Activated CD8-positive, alpha-beta memory T cell treated with anti-CD3 and anti-CD28 coated beads for 36 hours (primary cell): ENCODE measurements at regions not wholly inside any gene's neighbourhood (a gene's known extent, or its start where the extent isn't known, plus 50 kb on each side); places are given as distances from the start of the nearest gene placed in this dataset.
"Not testable (repeated sequence)": the region's sequence is repeated elsewhere in the genome, so short reads cannot be mapped to it uniquely, and the experiment has no call there.

Source experiments
- CTCF ChIA-PET: fragments of 350-600 bp; sonication (Branson Sonifier 250); formaldehyde crosslinking; loops from one replicate; lab custom pipeline; 2021; ENCODE audit warnings: antibody characterized with exemption; lab: Charles Lee
- POLR2A ChIA-PET: fragments of 350-600 bp; sonication (Branson Sonifier 250); formaldehyde crosslinking; loops from one replicate; lab custom pipeline; 2021; ENCODE audit warnings: antibody characterized with exemption; lab: Charles Lee

GRCh38 chr1:69104894-69105293 is 462.8 kb upstream of the LRRC7 start:
- ChIA-PET CTCF (no interaction called here), POLR2A (no interaction called here)

- POLR2A ChIA-PET = no interaction called here
- CTCF ChIA-PET = no interaction called here
These were observed 458.4 kb upstream of the LRRC7 start for GRCh38 chr1:69109277-69109676.

GRCh38 chr1:69110851-69111250 is 456.9 kb upstream of the LRRC7 start:
- CTCF ChIA-PET = no interaction called here

GRCh38 chr1:69120126-69120741 is 447.5 kb upstream of the LRRC7 start:
- CTCF ChIA-PET, POLR2A ChIA-PET: not testable (repeated sequence)

More at GRCh38 chr1:69110851-69111250, 456.9 kb upstream of the LRRC7 start:
- POLR2A ChIA-PET = no interaction called here

GRCh38 chr1:69120817-69121216 is 446.9 kb upstream of the LRRC7 start:
- ChIA-PET POLR2A (no interaction called here), CTCF (no interaction called here)

- CTCF ChIA-PET = no interaction called here
- POLR2A ChIA-PET = no interaction called here
These were observed 446.0 kb upstream of the LRRC7 start for GRCh38 chr1:69121723-69122122.

- CTCF ChIA-PET = no interaction called here
- POLR2A ChIA-PET = no interaction called here
These were observed 445.3 kb upstream of the LRRC7 start for GRCh38 chr1:69122373-69122772.

- POLR2A ChIA-PET = no interaction called here
- CTCF ChIA-PET = no interaction called here
These were observed 444.2 kb upstream of the LRRC7 start for GRCh38 chr1:69123486-69123885.

GRCh38 chr1:69126796-69127195 is 440.9 kb upstream of the LRRC7 start:
- ChIA-PET POLR2A (no interaction called here), CTCF (no interaction called here)

- CTCF ChIA-PET = no interaction called here
These were observed 439.5 kb upstream of the LRRC7 start for GRCh38 chr1:69128204-69128603.

GRCh38 chr1:69129538-69129937 is 438.2 kb upstream of the LRRC7 start:
- POLR2A ChIA-PET = no interaction called here
- CTCF ChIA-PET = no interaction called here

More at GRCh38 chr1:69128204-69128603, 439.5 kb upstream of the LRRC7 start:
- POLR2A ChIA-PET = no interaction called here

- ChIA-PET CTCF (no interaction called here), POLR2A (no interaction called here)
These were observed 429.6 kb upstream of the LRRC7 start for GRCh38 chr1:69138172-69138571.

GRCh38 chr1:69139007-69139406 is 428.7 kb upstream of the LRRC7 start:
- POLR2A ChIA-PET = no interaction called here
- CTCF ChIA-PET = no interaction called here

- POLR2A ChIA-PET = no interaction called here
- CTCF ChIA-PET = no interaction called here
These were observed 421.4 kb upstream of the LRRC7 start for GRCh38 chr1:69146303-69146702.

GRCh38 chr1:69148731-69149130 is 419.0 kb upstream of the LRRC7 start:
- POLR2A ChIA-PET = no interaction called here
- CTCF ChIA-PET = no interaction called here

GRCh38 chr1:69157046-69157756 is 410.5 kb upstream of the LRRC7 start:
- CTCF ChIA-PET = no interaction called here

GRCh38 chr1:69163241-69163640 is 404.5 kb upstream of the LRRC7 start:
- POLR2A ChIA-PET = no interaction called here
- CTCF ChIA-PET = no interaction called here

More at GRCh38 chr1:69157046-69157756, 410.5 kb upstream of the LRRC7 start:
- POLR2A ChIA-PET = no interaction called here

GRCh38 chr1:69163779-69164178 is 403.9 kb upstream of the LRRC7 start:
- CTCF ChIA-PET = no interaction called here
- POLR2A ChIA-PET = no interaction called here

- ChIA-PET CTCF (no interaction called here), POLR2A (no interaction called here)
These were observed 399.8 kb upstream of the LRRC7 start for GRCh38 chr1:69167876-69168275.

GRCh38 chr1:69171248-69171647 is 396.5 kb upstream of the LRRC7 start:
- ChIA-PET POLR2A (no interaction called here), CTCF (no interaction called here)
